ENCODE measurements at regions not wholly inside any gene's neighbourhood (a gene's known extent, or its start where the extent isn't known, plus 50 kb on each side); places are given as distances from the start of the nearest gene placed in this dataset.

- no peaks in the 10 kb centered on the region for H3K9me3 ChIP-seq
- DNase-seq (ENCODE audit: low spot score in 2 of 2): no peak
Observed at GRCh38 chr16:54480429-54480828, 193.8 kb upstream of the IRX3 start.

GRCh38 chr16:54479546-54479945 lies 193.0 kb upstream of the IRX3 start:
- intact Hi-C loops (cut with DNase I): no loop called here
- H3K4me3 ChIP-seq: no peak overlapping the region
- no peaks in the 10 kb centered on the region for H3K4me1 ChIP-seq
- no peak for DNase-seq (ENCODE audit: low spot score in 2 of 2)
- H3K36me3 ChIP-seq: no peaks in the 10 kb centered on the region
- H3K9me3 ChIP-seq: no peaks in the 10 kb centered on the region
- H3K27me3 ChIP-seq: no peaks in the 10 kb centered on the region
- no peak overlapping the region for H3K27ac ChIP-seq
- TF ChIP-seq CTCF (IDR thresholded peaks at IDR 0.05): no peak

More at GRCh38 chr16:54480429-54480828, 193.8 kb upstream of the IRX3 start:
- H3K4me3 ChIP-seq: no peak overlapping the region
- H3K4me1 ChIP-seq: no peaks in the 10 kb centered on the region
- H3K36me3 ChIP-seq: no peaks in the 10 kb centered on the region
- no peak for TF ChIP-seq CTCF (IDR thresholded peaks at IDR 0.05)
- intact Hi-C loops (cut with DNase I): no loop called here
- H3K27me3 ChIP-seq: no peaks in the 10 kb centered on the region
- no peak overlapping the region for H3K27ac ChIP-seq

- Histone ChIP-seq H3K36me3 (no peaks in the 10 kb centered on the region), H3K4me3 (no peak overlapping the region), H3K27me3 (no peaks in the 10 kb centered on the region), H3K9me3 (no peaks in the 10 kb centered on the region), H3K27ac (no peak overlapping the region), H3K4me1 (no peaks in the 10 kb centered on the region)
- DNase-seq (ENCODE audit: low spot score in 2 of 2): no peak
- TF ChIP-seq CTCF (IDR thresholded peaks at IDR 0.05): no peak
- intact Hi-C loops (cut with DNase I): no loop called here
Observed at GRCh38 chr16:54477714-54478113, 191.1 kb upstream of the IRX3 start.

- Histone ChIP-seq H3K9me3 (no peaks in the 10 kb centered on the region), H3K4me1 (no peaks in the 10 kb centered on the region), H3K27ac (no peak overlapping the region), H3K4me3 (no peak overlapping the region), H3K27me3 (no peaks in the 10 kb centered on the region), H3K36me3 (no peaks in the 10 kb centered on the region)
- TF ChIP-seq CTCF (IDR thresholded peaks at IDR 0.05): no peak
- intact Hi-C loops (cut with DNase I): no loop called here
- DNase-seq (ENCODE audit: low spot score in 2 of 2): no peak
Observed at GRCh38 chr16:54475019-54475601, 188.5 kb upstream of the IRX3 start.

- no peaks in the 10 kb centered on the region for H3K9me3 ChIP-seq
- intact Hi-C loops (cut with DNase I): no loop called here
- no peak for TF ChIP-seq CTCF (IDR thresholded peaks at IDR 0.05)
- H3K27me3 ChIP-seq: no peaks in the 10 kb centered on the region
- H3K27ac ChIP-seq: no peak overlapping the region
- no peaks in the 10 kb centered on the region for H3K4me1 ChIP-seq
- H3K4me3 ChIP-seq: no peak overlapping the region
- DNase-seq (ENCODE audit: low spot score in 2 of 2): no peak
- H3K36me3 ChIP-seq: no peaks in the 10 kb centered on the region
Observed at GRCh38 chr16:54473226-54473993, 186.8 kb upstream of the IRX3 start.
